Central memory CD4-positive, alpha-beta T cell (primary cell): ENCODE measurements at regions not wholly inside any gene's neighbourhood (a gene's known extent, or its start where the extent isn't known, plus 50 kb on each side); places are given as distances from the start of the nearest gene placed in this dataset.

Experiments used
- DNase-seq: peaks from one replicate; pipeline ENCODE4 v3.0.0; 2022

- DNase-seq: no peak
These were observed 86.5 kb downstream of the MYEOV start for GRCh38 chr11:69380451-69380901.

DNA sequence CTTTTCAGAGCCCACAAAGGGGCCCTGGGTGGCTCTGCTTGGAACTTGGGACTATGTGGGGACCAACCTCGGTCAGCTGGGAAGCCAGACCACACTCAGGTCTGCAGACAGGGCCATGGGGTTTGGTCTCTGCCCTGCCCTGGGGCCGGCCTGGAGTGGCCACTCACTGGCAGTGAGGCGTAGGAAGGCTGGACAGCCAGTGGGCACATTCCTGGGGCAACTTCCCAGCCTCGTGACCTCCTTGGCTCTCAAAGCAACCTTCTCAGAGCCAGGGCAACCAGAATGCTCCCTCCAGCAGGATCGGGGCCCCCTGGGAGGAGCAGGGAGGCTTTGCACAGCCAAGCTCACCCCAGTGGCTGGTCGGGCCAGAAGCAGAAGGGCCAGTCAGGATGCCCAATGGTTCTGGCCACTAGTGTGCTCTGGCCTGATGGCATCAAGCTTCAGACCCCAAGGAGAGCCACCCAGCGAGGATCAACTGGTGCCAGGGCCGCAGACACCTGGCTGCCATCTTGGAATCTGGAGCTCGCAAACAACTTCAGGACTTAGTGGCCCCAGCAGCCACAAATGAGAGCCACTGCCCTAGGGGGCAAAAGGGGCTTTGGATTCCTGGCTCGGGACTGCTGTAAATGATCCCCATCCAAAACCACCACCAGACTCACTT, 87.1 kb downstream of the MYEOV start:
- DNase-seq: no peak

DNA sequence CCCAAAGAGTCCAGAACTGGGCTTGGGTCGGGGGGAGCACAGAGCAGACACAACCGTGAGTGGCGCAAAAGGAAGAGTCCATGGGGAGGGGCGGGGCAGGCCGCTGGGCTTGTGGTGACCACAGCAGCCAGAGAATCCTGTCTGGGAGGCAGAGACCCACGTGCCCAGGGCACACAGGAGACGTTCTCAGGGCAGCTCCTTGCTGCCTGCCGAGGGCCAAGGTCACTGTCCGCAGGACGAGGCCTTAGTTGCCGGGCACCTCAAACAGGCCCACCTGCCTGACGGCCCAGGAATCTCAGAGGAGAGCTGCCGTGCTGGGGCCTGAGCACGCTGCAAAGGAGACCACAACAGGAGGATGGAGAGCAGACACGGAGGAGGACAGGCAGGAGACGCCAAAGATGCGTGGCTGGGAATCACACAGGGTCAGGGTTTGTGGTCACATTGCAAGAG, 87.8 kb downstream of the MYEOV start:
- DNase-seq: no peak

GRCh38 chr11:69382131-69383128, 88.5 kb downstream of the MYEOV start:
- peak; percentile 3 for DNase-seq

DNA sequence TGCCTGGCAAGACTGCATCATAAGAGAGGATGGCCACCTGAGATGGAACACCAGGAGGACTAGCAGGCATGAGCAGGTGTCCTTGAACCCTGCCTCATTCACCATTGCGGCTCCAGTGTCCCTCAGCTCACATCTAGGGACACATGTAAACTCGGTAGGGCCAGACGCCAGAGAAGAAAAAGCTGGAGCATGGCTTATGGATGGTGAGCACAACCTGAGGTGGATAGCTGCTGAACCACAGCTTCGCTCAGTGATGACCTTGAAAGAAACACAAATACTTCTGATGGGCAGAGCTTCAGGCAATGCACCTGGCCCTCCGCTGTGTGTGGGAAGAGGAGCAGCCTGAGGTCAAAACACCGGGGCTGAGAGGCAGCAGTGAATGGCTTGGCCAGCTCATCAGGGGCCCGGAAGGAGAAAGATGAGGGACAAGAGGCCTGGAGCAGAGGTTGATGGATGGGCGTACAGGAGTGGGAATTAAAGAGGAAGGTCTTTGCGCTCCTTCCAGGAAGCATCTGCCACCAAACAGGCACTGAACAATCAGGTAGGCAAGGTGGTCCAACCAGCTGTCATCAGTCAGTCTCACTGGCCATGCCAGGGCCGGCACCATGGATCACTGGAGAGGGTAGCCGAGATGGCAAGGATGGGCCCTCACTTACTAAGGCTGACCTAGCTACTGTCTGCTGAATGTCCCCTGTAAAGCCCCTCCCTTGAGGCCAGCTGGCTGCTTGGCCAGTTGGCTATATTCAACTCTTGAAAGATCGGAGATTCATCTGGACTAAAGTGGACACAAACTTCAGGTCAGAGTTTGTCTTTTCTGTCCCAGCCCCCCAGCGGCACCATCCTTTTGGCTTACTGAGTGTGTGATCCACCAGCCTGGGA, 89.7 kb downstream of the MYEOV start:
- no peak for DNase-seq

- no peak for DNase-seq
These were observed 90.5 kb downstream of the MYEOV start for GRCh38 chr11:69384251-69385143.

DNA sequence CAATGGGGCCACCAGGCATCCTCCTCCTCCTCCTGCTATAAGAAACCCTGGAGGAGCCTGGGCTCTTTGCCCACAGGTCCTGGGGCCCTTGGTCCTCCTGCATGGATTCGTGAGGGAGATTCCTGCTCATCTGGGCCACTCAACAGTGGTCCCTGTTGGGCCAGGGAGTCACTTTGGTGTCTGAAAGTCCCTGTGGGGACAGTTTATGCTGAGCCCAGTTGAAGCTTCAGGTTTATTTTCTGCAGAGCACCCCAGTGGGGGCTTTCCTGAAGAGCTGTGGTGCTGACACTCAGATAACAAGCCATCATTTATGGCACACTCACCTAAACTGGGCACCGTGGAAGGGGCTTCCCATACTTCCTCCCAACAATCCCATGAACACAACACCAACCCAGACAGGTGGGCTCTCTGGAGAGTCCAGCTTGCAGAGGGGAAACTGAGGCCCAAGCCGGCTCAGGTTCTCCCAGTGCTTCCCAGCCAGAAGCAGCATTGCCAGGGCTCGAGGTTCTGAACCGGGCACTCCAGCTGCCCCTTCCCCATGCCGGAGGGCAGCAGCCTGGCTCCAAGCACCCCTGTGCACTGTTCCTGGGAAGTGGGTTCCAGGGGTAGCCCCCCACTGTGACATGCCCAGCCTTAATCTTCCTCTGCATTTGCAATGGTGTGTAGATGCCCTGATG, 91.3 kb downstream of the MYEOV start:
- no peak for DNase-seq

GRCh38 chr11:69385832-69386427, 92.0 kb downstream of the MYEOV start:
- DNase-seq: no peak

GRCh38 chr11:69386594-69387408, 92.8 kb downstream of the MYEOV start:
- no peak for DNase-seq

DNA sequence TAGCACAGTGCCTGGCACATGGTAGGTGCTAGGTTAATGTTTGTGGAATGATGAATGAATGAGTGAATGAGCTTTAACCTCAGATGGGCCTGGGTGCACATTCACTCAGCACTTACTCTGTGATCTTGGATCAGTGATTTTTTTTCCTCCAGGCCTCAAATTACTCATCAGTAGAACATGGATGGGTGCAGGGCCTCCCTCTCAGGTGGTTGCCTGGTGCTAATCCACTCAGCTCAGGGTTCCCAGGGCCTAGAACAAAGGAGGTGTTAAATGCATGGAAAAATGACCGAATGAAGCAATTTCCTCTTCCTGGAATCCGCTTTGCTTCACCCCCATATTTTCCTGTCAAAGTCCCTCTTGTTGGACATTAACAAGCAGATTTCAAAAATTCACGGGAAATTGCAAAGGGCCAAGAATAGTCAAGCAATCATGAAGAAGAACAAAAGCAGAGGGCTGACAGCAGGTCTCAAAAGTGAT, 93.5 kb downstream of the MYEOV start:
- no peak for DNase-seq

GRCh38 chr11:69388210-69388609, 93.3 kb upstream of the LINC01488 start:
- no peak for DNase-seq

- DNase-seq: no peak
These were observed 92.8 kb upstream of the LINC01488 start for GRCh38 chr11:69388661-69389060.

DNA sequence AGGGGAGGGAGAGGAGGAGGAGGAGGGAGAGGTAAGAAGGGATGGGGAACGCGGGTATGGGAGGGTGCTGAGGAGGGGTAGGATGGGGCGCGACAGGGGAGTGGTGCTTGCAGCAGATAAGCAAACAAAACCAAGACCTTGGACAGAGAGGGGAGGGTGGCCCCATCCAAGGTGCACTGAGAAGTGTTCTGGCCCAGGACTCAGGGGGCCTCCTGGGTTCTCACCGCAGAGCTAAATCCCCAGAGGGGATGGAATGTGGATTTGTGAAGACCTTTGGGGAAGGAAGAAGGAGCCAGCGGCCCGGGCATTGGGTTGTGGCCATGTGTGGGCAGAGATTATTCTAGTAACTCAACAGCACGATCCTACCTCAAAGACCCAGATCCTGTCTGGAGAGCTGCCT, 90.9 kb upstream of the LINC01488 start:
- DNase-seq: no peak

- DNase-seq: no peak
These were observed 90.0 kb upstream of the LINC01488 start for GRCh38 chr11:69391192-69392103.

- DNase-seq: no peak
These were observed 89.3 kb upstream of the LINC01488 start for GRCh38 chr11:69392104-69392653.

- DNase-seq: no peak
These were observed 88.2 kb upstream of the LINC01488 start for GRCh38 chr11:69393178-69393832.

DNA sequence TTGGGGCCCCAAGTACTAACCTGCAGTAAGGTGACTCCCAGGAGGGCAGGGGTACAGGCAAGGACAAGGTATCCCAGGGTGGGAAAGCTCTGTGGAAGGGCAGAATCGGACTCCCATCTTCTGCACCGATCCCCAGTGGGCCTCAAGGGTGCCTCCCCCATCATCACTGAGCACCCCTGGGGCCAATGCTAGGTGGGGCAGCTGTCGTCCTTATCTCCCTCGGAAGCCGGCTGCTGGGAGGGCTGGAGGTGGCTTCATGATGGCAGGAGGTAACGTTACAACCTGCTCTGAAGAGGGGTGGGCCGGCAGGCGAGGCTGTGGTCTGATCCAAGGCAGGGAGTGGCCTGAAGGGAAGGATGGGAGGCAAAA, 87.6 kb upstream of the LINC01488 start:
- DNase-seq: no peak
